ENCODE measurements at regions not wholly inside any gene's neighbourhood (a gene's known extent, or its start where the extent isn't known, plus 50 kb on each side); places are given as distances from the start of the nearest gene placed in this dataset.
"Not testable (repeated sequence)": the region's sequence is repeated elsewhere in the genome, so short reads cannot be mapped to it uniquely, and the experiment has no call there.

GRCh38 chr15:36185438-36185837 lies 394.0 kb upstream of the CDIN1 start:
- DNase-seq: no peak

- DNase-seq: no peak
These were observed 393.6 kb upstream of the CDIN1 start for GRCh38 chr15:36185845-36186244.

GRCh38 chr15:36186376-36186775 lies 393.1 kb upstream of the CDIN1 start:
- no peak for DNase-seq

DNA sequence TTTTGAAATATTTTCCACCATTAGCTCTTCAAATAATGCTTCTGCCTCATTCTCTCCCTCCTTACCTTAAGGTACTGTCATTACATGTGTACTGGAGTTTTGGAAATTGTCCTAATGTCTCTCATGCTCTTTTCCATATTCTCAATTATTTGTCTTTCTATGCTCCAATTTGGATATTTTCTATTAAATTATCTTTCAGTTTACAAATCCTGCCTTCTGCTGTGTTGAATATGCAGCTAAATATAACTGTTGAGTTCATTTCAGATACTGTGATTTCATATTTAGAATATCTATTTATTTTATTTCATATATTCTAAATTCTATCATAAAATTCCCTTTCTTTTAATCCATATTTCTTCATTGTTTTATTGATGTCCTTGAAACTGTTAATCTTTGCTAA lies 388.0 kb upstream of the CDIN1 start:
- DNase-seq: no peak

- not testable (repeated sequence) for DNase-seq
These were observed 383.9 kb upstream of the CDIN1 start for GRCh38 chr15:36195361-36196007.

DNA sequence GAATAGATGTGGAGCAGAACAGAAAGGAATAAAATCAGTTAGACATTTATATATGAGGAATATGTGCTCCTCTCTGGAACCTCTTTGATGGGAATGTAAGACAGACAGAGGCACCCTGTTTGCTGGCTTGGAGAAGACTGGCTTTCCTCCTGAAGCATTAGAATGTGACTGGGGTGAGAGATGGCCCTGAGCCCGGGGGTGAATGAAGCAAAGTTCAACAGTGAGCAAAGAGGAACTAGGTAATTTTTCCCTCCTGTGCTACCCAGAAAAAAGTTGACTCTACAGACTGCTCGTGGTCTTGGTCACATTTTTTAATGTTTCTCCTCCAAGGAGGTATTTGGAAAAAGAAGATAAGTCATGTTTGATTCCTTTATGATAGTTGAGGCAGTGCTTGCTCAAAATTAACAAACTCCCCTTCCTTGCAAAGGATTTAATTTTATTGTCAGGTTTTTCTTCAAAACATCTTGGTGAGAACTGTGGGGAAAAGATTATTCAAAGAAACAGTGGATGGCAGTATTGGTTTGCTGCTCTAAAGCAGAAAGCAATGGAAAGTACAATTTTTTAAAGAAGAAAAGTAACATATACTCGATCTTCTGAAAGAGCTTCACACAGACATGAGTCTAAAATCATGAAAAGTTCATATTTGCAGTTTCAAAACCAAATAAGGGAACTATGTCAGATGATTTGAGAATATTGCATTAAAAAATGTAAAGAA lies 370.4 kb upstream of the CDIN1 start:
- DNase-seq: no peak

DNA sequence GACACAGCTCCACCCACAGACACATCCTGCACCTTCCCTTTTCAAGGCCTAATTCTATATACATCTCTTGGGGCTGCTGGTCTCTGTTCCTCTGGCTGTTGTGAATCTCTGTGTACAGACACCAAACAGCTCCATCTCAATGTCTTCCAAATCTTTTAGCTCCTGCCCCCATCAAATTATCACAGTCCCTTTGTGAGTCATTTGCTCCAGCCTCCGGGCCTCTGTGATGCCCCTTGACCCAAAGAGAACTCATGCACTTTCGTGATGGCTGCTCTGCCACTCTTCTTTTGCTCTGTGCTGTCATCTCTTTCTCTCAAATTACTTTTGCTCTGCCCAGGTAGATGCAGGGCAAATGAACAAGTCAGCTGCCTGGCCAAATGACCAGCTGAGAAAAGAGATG lies 369.0 kb upstream of the CDIN1 start:
- DNase-seq: no peak

- no peak for DNase-seq
These were observed 361.1 kb upstream of the CDIN1 start for GRCh38 chr15:36218322-36218721.

- no peak for DNase-seq
These were observed 360.4 kb upstream of the CDIN1 start for GRCh38 chr15:36218991-36219390.

GRCh38 chr15:36221992-36222391 lies 357.4 kb upstream of the CDIN1 start:
- DNase-seq: no peak

DNA sequence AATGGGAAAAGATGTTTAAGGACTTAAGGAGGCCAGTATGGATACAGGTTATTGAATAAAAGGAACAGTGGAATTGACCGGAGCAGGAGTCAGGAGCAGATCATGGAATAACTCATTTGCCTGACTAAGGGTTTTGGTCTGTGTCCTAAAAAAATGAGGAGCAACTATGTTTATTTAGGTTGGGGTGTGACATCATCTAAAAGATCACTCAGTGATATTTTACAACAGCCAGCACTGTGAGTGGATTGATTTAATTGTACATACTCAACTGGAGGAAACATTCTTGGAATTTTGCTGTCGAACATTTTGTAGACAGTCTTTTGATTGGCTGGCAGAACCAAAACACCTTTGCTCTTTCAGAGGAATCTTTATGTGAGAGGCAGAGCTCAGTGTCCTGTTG lies 348.6 kb upstream of the CDIN1 start:
- no peak for DNase-seq

DNA sequence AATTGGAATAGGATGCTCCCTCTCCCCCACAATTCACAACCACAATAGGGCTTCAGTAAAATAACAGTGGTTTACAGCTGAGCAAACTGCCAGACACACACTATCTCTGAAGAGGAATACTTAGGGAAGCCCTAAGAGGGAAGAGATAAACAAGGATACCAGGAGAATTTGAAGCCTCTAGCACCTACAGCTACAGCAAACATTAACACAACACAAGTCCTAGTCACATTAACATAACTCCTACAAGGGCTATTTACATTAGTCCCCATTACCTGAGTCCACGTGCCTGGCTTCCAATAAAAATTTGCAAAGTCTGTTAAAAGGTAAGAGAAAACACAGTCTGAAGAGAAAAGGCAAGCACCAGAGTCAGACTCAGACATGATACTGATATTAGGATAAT lies 346.9 kb upstream of the CDIN1 start:
- no peak for DNase-seq

GRCh38 chr15:36234743-36235142 lies 344.7 kb upstream of the CDIN1 start:
- no peak for DNase-seq

DNA sequence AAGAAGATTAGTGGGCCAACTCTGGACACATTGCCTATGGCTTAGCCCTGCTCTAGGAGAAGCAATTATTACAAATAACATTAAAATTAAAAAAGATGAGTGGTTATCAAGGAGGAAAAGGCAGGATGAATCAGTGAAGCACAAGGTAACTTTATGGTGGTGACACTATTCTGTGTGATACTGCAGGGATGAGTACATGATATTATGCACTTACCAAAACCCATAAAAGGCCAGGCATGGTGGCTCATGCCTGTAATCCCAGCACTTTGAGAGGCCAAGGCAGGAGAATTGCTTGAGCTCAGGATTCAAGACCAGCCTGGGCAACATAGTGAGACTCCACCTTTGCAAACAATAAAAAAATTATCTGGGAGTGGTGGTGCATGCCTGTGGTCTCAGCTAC lies 344.3 kb upstream of the CDIN1 start:
- no peak for DNase-seq

DNA sequence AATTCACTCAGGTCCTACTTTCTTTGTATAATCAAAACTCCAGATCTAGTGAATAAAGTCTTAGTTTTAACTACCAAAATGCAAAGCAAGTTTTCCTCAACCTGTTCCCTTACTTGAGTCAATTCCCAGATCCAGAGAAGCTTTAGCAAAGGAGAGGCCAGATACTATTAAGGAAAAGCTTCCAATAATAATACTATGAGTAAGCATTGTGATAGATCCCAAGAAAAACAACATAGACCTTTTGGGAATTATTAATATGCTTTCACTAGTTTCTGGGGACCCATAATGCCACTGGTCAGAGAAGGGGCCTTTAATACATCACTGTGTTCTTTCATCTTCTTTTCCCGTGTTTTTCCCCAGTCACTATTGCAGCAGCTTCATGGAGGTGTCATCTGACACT lies 339.9 kb upstream of the CDIN1 start:
- DNase-seq: no peak

DNA sequence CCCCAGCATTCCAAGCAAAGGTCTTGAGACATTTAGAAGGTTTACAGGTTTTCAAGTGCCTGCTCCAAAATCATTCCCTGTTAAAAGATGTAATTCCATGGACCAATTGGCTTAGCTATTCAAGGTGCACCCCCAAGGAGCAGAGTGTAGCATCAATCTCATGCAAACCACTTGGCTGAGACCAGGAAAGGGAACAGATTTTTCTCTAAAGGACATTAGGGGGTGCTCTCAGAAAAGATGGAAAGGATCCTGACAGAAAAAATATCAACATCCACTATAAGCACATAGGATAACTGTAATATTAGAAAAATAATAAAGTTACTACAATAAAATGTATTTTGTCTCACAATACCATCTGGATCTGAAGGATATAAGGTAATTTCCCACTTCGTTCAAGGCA lies 328.0 kb upstream of the CDIN1 start:
- DNase-seq: no peak

DNA sequence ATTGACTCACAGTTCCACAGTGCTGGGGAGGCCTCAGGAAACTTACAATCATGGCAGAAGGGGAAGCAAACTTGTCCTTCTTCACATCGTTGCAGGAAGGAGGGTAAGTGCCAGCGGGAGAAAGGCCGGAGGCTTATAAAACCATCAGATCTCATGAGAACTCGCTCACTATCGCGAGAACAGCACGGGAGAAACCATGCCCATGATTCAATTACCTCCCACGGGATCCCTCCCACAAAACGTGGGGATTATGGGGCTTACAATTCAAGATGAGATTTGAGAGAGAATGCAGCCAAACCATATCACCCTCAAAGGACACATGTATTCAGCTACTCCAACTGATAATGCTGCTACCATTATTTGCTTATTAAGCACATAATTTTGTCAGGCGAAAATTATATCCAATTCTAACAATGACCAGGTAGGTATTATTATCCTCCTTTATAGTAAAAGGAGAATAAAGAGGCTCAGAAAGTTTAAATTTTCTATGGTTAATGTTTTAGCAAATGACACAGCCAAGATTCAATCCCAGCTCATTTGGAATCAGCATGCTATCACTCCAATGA lies 327.2 kb upstream of the CDIN1 start:
- no peak for DNase-seq

DNA sequence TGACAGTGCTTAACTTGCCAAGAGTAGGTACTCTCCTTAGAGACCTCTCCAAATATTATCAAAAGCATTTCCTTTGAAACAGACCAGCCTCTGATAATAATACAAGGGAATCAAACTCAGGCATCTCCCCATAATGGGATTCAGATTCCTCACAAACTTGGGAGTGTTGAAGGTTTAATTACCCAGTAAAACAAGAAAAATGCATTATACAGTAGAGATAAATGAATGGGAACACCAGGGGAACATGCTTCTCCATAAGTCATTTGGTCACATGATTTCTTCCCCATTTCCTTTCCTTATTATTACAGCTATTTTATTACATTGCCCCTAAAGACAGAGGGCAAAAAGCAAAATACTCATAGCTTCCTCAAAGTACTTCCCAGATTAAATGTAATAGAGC lies 325.0 kb upstream of the CDIN1 start:
- no peak for DNase-seq

GRCh38 chr15:36256404-36256807 lies 323.0 kb upstream of the CDIN1 start:
- no peak for DNase-seq

- DNase-seq: no peak
These were observed 315.8 kb upstream of the CDIN1 start for GRCh38 chr15:36263666-36264065.

DNA sequence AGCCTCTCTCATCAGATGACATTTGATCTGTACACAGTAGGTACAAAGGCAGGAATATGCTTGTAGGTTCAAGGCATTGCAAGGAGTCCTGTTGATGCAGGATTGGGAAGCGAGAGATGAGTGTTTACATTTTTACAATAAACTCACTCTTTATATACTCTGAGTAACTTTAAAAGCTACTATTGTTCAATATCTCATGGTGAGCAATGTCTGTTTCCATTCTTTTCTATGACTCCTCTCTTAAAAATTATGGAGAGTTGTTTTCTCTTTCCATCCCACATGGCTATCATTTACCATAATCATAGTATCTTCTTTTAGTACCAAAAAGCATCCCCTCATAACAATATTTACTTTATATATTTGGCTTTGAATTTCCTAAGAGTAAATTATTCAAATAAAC lies 314.0 kb upstream of the CDIN1 start:
- DNase-seq: no peak

DNA sequence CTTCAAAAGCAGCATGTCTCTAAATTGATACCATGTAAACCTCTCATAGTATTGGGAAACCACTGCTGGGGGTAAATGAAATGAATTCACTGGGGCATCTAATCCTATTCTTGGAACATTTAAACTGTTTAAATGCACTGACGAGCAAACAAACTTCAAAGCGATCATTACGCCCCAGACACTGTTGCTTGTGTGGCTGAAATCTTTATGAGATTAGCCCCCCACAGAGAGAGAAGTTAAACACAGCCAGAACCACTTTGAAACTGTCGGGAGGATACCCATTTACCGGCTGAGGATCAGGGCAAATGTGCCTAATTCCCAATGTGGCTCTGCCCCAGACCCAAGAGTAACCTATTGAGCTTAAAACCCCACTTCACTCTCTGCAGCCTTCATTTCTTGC lies 308.4 kb upstream of the CDIN1 start:
- DNase-seq: no peak

DNA sequence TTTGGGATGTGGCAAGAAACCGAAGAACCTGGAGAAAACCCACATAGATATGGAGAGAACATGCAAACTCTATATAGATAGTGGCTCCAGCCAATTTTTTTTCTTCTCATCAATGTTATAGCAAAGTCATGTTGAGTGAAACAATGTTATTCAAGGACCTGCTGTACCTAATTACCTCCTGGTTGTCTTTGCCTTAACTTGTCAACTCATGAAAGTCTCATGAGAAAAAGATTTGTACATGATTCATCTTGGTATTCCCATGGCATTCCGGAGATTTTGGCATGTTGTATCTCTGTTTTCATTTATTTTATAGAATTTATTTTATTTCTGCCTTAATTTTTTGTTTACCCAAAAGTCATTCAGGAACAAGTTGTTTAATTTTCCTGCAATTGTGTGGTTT lies 303.8 kb upstream of the CDIN1 start:
- DNase-seq: no peak

GRCh38 chr15:36278219-36278618 lies 301.2 kb upstream of the CDIN1 start:
- no peak for DNase-seq
